Transverse colon (tissue), 4 donors: ENCODE measurements at regions not wholly inside any gene's neighbourhood (a gene's known extent, or its start where the extent isn't known, plus 50 kb on each side); places are given as distances from the start of the nearest gene placed in this dataset.
"Not testable (repeated sequence)": the region's sequence is repeated elsewhere in the genome, so short reads cannot be mapped to it uniquely, and the experiment has no call there.

Experiments
- DNase-seq: peaks from one replicate; pipeline ENCODE4 v3.0.0-alpha.2; 2019
- H3K27ac ChIP-seq, 4 donors: fragments of 200-600 bp; sonication (generic); 2 replicates each; pipeline ENCODE4 v1.5.1; 2016 to 2018; ENCODE audit warnings: inconsistent platforms in 4 of 4
- H3K27me3 ChIP-seq: fragments of 200-600 bp; sonication (generic); 2 replicates; pipeline ENCODE4 v1.5.1; 2017; ENCODE audit warnings: inconsistent platforms
- H3K36me3 ChIP-seq, 4 donors: fragments of 200-600 bp; sonication (generic); 2 replicates each; pipeline ENCODE4 v1.5.1; 2017 to 2019; ENCODE audit warnings: inconsistent platforms in 4 of 4
- H3K4me1 ChIP-seq, 4 donors: fragments of 200-600 bp; sonication (generic); 2 replicates each; pipeline ENCODE4 v1.5.1; 2017 to 2020; ENCODE audit warnings: inconsistent platforms in 4 of 4
- H3K4me3 ChIP-seq, 4 donors: fragments of 200-600 bp; sonication (generic); 1 replicate in 1 of 4; 2 replicates in 3 of 4; pipeline versions ENCODE4 v1.5.1 to v1.6.1; 2017 to 2019; ENCODE audit warnings: inconsistent platforms in 4 of 4
- H3K9me3 ChIP-seq, 2 donors: fragments of 200-600 bp; sonication (generic); 2 replicates each; pipeline ENCODE4 v1.5.1; 2017 to 2019; ENCODE audit warnings: inconsistent platforms in 2 of 2
- WGBS, 2 donors: methylation state at CpG; one replicate each; pipeline ENCODE4 v1.1.5; 2018; ENCODE audit warnings: low coverage in 1 of 2; 5-methylcytosine and 5-hydroxymethylcytosine counted together
- in situ Hi-C, 4 donors: fragments of 200-750 bp; cut with MboI; loops; one replicate each; pipeline versions ENCODE4 v1.15.0 to v1.15.1; 2017; ENCODE audit warnings: low sequenced_read_pairs in 3 of 4, low pct_ligation_motif_present in 1 of 4, low pct_unique_long_range_greater_than_20kb in 1 of 4
- intact Hi-C: fragments of 100-400 bp; cut with DNase I; formaldehyde crosslinking; loops from one replicate; pipeline ENCODE4 v1.15.1; 2023; ENCODE audit warnings: low total_unique reads
- small RNA-seq, 4 donors: library from RNA; depleted of rRNA; stranded (forward); fragments of <200 nt; gene quantifications; one replicate each; pipeline ENCODE3, GENCODE V24; 2016

DNA sequence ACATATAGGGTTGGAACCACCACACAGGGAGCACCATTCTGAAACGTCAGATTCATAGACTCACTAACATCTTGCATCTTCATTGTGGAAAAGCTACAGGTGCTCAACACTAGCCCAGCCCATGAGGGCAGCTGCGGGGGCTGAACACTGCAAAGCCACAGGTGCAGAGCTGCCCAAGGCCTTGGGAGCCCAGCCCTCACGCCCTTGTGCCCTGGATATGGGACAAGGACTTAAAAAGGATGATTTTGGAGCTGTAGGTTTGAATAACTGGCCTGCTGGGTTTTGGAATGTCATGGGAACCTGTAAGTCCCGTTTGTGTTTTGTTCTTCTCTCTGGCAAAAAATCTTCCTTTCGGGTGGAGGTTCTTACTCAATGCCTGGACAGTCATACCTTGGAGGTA lies 834.4 kb downstream of the FOXD4L5 start:
- intact Hi-C loops, DNase-seq, H3K36me3 ChIP-seq, H3K27ac ChIP-seq, H3K4me1 ChIP-seq, H3K4me3 ChIP-seq, H3K9me3 ChIP-seq, in situ Hi-C loops, H3K27me3 ChIP-seq: not testable (repeated sequence)
- 83% methylated on average over 2 of the region's 5 CpGs; no CpG with 5 or more reads in 1 of the 2 donors for WGBS, 2 donors

DNA sequence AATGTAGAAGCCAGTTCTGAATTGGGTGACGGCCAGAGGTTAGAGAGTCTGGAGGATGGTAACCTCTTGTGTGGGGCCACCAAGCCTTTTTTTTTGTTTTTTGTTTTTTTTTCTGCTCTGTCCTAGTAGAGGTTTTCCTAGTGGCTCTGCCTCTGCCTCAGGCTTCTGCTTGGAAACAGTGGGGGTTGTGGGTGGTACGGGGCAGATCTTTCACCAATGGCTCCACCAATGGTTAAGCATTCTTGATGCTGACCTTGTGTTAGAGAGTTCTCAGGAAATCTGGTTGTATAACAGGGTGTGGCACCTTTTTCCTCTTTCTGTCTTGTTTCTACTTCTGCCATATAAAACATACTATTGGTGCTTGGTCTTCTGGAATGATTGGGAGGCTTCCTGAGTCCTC lies 836.0 kb downstream of the FOXD4L5 start:
- in situ Hi-C loops, H3K4me1 ChIP-seq, intact Hi-C loops, DNase-seq, H3K9me3 ChIP-seq, H3K27me3 ChIP-seq, H3K36me3 ChIP-seq, H3K27ac ChIP-seq, H3K4me3 ChIP-seq: not testable (repeated sequence)
- 94% methylated on average over 2 of the region's 2 CpGs; no CpG with 5 or more reads in 1 of the 2 donors for WGBS, 2 donors

DNA sequence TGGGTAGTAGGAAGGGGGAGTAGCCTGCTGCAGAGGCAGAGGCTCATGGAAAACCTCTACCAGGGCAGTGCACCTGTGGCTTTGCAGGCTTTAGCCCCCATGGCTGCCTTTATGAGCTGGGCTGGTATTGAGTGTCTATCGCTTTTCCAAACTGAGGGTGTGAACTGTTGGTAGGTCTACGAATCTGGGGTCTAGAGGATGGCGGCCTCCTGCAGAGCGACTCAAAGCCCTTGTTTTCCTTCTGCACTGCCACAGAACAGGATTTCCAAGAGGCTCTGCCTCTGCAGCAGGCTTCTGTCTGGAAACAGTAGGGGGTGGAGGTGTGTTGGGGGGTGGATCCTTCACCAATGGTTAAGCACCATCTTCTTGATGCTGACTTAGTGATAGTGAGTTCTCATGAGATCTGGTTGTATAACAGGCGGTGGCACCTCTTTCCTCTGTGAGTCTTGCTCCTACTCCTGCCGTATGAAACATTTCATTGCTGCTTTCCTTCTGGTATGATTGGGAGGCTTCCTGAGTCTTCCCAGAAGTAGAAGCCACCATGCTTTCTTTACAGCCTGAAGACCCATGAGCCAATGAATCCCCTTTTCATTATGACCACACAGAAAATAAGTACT lies 840.0 kb downstream of the FOXD4L5 start:
- intact Hi-C loops, H3K4me1 ChIP-seq, in situ Hi-C loops, H3K36me3 ChIP-seq, H3K27me3 ChIP-seq, H3K4me3 ChIP-seq, H3K27ac ChIP-seq, H3K9me3 ChIP-seq, DNase-seq: not testable (repeated sequence)
- WGBS, 2 donors = 83 to 100% methylated on average over 2 to 5 of the region's 6 CpGs

DNA sequence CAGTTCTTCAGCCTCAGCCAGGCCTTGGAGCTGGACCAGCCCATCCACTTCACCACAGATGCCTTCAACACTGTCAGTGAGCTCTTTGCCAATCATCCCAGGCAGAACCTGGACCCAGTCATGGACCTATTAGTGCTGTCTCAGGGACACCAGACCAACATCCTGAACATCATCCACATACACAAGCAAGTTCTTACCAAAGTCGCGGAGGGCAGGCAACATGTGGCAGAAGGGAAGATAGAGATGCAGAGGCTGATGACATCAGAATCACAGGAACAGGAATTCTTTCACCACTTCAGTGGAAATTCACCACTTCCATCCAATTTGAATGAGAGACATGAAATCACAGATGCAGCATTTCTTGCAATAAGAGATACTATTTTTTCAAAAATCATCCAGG lies 845.3 kb downstream of the FOXD4L5 start:
- H3K4me1 ChIP-seq, DNase-seq, H3K9me3 ChIP-seq, H3K36me3 ChIP-seq, H3K27me3 ChIP-seq, intact Hi-C loops, in situ Hi-C loops, H3K27ac ChIP-seq, H3K4me3 ChIP-seq: not testable (repeated sequence)
- 100% methylated on average over 2 of the region's 2 CpGs; no CpG with 5 or more reads in 1 of the 2 donors for WGBS, 2 donors

Small RNAs in the stretch of these regions (small RNA-seq; reads per million reads assigned to genes)
- 0 reads per million in 4 donors for gene AL773524.1
